GM12878 (cell line): ENCODE measurements at regions not wholly inside any gene's neighbourhood (a gene's known extent, or its start where the extent isn't known, plus 50 kb on each side); places are given as distances from the start of the nearest gene placed in this dataset.

Experiments used
- ATAC-seq: fragments of 200-7000 bp; cut with Tn5 transposase; 3 replicates; pipeline ENCODE4 v1.9.1; 2020; ENCODE audit warnings: mild to moderate bottlenecking, moderate library complexity
- BruUV-seq: library from RNA; stranded (reverse); fragments of 400-500 nt; replicated peaks from 2 replicates; lab custom pipeline; 2021; lab: Mats Ljungman, UMichigan
- CTCF ChIA-PET: fragments of 300-600 bp; sonication (Branson Sonifier 250); formaldehyde crosslinking; extraction: SDS; loops from one replicate; lab custom pipeline; 2021; ENCODE audit warnings: inconsistent platforms; lab: Yijun Ruan, JAX
- POLR2A ChIA-PET: fragments of 350-600 bp; formaldehyde crosslinking; extraction: SDS; loops from one replicate; lab custom pipeline; 2021; ENCODE audit warnings: inconsistent platforms; lab: Charles Lee
- RAD21 ChIA-PET: fragments of 300-600 bp; sonication (Branson Sonifier 250); formaldehyde crosslinking; loops from one replicate; lab custom pipeline; 2023; ENCODE audit warnings: antibody characterized with exemption; ENCODE audit not compliant: unreplicated experiment; lab: Charles Lee
- SMC1A ChIA-PET: fragments of 300-600 bp; sonication (Branson Sonifier 250); formaldehyde crosslinking; loops from one replicate; lab custom pipeline; 2023; ENCODE audit not compliant: unreplicated experiment, uncharacterized antibody; lab: Charles Lee
- DNase-seq: peaks from one replicate; pipeline ENCODE4 v3.0.0-alpha.2; 2011; ENCODE audit warnings: low read depth, low spot score
- FAIRE-seq: peaks from 3 replicates; lab custom pipeline; 2011; peaks lifted over from hg19 to GRCh38; lab: Jason Lieb, UNC
- H2AFZ ChIP-seq: 2 replicates; pipeline ENCODE4 v1.6.0; 2011; ENCODE audit warnings: low read depth, low read length, control low read depth; ENCODE audit not compliant: control insufficient read depth
- H3K27ac ChIP-seq: 2 replicates; pipeline ENCODE4 v1.5.1; 2011; ENCODE audit warnings: control low read depth; ENCODE audit not compliant: control insufficient read depth, insufficient read depth
- H3K27me3 ChIP-seq, 2 experiments: replicated peaks in 1 of 2; 2 replicates each; pipeline versions ENCODE4 v1.6.0 to v1.6.1; 2011; ENCODE audit warnings: low read length in 1 of 2; ENCODE audit not compliant: control insufficient read depth in 2 of 2, insufficient read depth in 2 of 2
- H3K36me3 ChIP-seq, 2 experiments: 2 replicates each; pipeline ENCODE4 v1.5.1; 2011; ENCODE audit warnings: low read length in 1 of 2; ENCODE audit not compliant: control insufficient read depth in 2 of 2, insufficient read depth in 2 of 2
- H3K4me1 ChIP-seq: 2 replicates; pipeline ENCODE4 v1.6.1; 2011; ENCODE audit warnings: mild to moderate bottlenecking, low read length, moderate library complexity, mixed read lengths; ENCODE audit not compliant: control insufficient read depth, insufficient read depth
- H3K4me2 ChIP-seq: 2 replicates; pipeline ENCODE4 v1.6.0; 2011; ENCODE audit warnings: control low read depth; ENCODE audit not compliant: control insufficient read depth, insufficient read depth
- H3K4me3 ChIP-seq: fragments of 200-600 bp; sonication (generic); 2 replicates; pipeline ENCODE4 v1.5.1; 2016
- H3K79me2 ChIP-seq: 2 replicates; pipeline ENCODE4 v1.6.0; 2011; ENCODE audit warnings: low read length; ENCODE audit not compliant: control insufficient read depth, insufficient read depth
- H3K9ac ChIP-seq: 2 replicates; pipeline ENCODE4 v1.8.0; 2011; ENCODE audit warnings: low read length, control low read depth, mixed read lengths; ENCODE audit not compliant: control insufficient read depth, insufficient read depth
- H3K9me3 ChIP-seq: replicated peaks from 3 replicates; pipeline ENCODE4 v1.5.1; 2011; ENCODE audit warnings: mild to moderate bottlenecking, low read length; ENCODE audit not compliant: control insufficient read depth, insufficient read depth
- H4K20me1 ChIP-seq: 2 replicates; pipeline ENCODE4 v1.6.0; 2011; ENCODE audit not compliant: control insufficient read depth, insufficient read depth
- FOS ChIP-seq: IDR thresholded peaks from 3 replicates; pipeline ENCODE4 v1.6.1; 2011; ENCODE audit warnings: borderline replicate concordance; ENCODE audit not compliant: insufficient read length; ENCODE audit errors: extremely low read depth
- HDGF ChIP-seq: fragments of 450-650 bp; IDR thresholded peaks from 2 replicates; pipeline ENCODE4 v1.6.1; 2016; ENCODE audit warnings: antibody characterized with exemption
- IKZF2 ChIP-seq, 2 experiments: fragments of 450-650 bp; IDR thresholded peaks; 2 replicates each; pipeline ENCODE4 v1.6.1; 2017; ENCODE audit warnings: mild to moderate bottlenecking in 2 of 2, moderate library complexity in 2 of 2
- LARP7 ChIP-seq: fragments of 450-650 bp; IDR thresholded peaks from 2 replicates; pipeline ENCODE4 v1.6.1; 2017; ENCODE audit warnings: mild to moderate bottlenecking
- NFYB ChIP-seq: IDR thresholded peaks from 2 replicates; pipeline ENCODE4 v1.6.1; 2011; ENCODE audit warnings: low read depth, mild to moderate bottlenecking, low read length, improper control_type of control experiment, moderate library complexity; ENCODE audit not compliant: insufficient read depth
- TBL1XR1 ChIP-seq: IDR thresholded peaks from 2 replicates; pipeline ENCODE4 v1.6.1; 2012; ENCODE audit warnings: low read depth, low read length, improper control_type of control experiment
- WGBS: methylation state at CpG from one replicate; pipeline ENCODE4 v1.1.6; 2016; ENCODE audit warnings: low lambda C conversion rate; ENCODE audit not compliant: insufficient replicate concordance, insufficient coverage; ENCODE audit errors: missing lambda C conversion rate; 5-methylcytosine and 5-hydroxymethylcytosine counted together
- in situ Hi-C: fragments of 300-500 bp; cut with MboI; formaldehyde crosslinking; loops from 9 replicates; pipeline ENCODE4 v1.14.3; 2018; ENCODE audit warnings: mixed read lengths
- intact Hi-C: fragments of 100-400 bp; cut with micrococcal nuclease; formaldehyde crosslinking; loops from one replicate; pipeline ENCODE4 v1.14.2; 2022; ENCODE audit not compliant: unreplicated experiment
- TF ChIP-seq, protein P1 (sequence below): fragments of 450-650 bp; IDR thresholded peaks from 2 replicates; pipeline ENCODE4 v1.6.1; 2016; ENCODE audit warnings: mild to moderate bottlenecking, moderate library complexity, borderline replicate concordance
- TF ChIP-seq, protein P2 (sequence below): fragments of 450-650 bp; IDR thresholded peaks from 2 replicates; pipeline ENCODE4 v1.6.1; 2017; ENCODE audit warnings: antibody characterized with exemption, mild to moderate bottlenecking, moderate library complexity
- TF ChIP-seq, protein P3 (sequence below): fragments of 450-650 bp; IDR thresholded peaks from 2 replicates; pipeline ENCODE4 v1.6.1; 2017; ENCODE audit warnings: mild to moderate bottlenecking, moderate library complexity

DNA sequence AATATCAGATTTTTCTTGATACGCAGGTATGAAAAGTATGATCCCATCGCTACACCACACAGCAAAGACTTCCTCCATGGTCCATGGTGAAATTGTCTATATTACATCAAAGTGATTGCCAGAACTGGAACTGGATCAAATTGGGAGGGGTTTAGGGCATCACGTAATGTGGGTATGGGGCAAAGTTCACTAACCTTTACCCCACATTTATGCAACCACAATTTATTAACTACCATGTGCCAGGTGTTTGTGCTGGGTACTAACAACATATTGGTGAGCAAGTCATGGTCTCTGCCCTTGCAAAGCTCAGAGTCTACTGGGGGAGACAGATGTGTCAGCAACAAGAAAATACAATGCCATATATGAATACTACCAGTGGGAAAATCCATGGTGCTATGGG, 258.9 kb downstream of the SUDS3 start:
- WGBS, result 26% methylated on average over 3 of the region's 3 CpGs
- in situ Hi-C loops, result no loop called here
- ChIA-PET POLR2A (no interaction called here), RAD21 (no interaction called here), SMC1A (no interaction called here), CTCF (no interaction called here)
- no peaks in the 10 kb centered on the region for H3K4me1 ChIP-seq
- intact Hi-C loops, result no loop called here
- no peak for DNase-seq
- no TSS peak for BruUV-seq
- H3K4me2 ChIP-seq, result no peak overlapping the region
- no peak for TF ChIP-seq FOS
- TF ChIP-seq, protein P1, sequence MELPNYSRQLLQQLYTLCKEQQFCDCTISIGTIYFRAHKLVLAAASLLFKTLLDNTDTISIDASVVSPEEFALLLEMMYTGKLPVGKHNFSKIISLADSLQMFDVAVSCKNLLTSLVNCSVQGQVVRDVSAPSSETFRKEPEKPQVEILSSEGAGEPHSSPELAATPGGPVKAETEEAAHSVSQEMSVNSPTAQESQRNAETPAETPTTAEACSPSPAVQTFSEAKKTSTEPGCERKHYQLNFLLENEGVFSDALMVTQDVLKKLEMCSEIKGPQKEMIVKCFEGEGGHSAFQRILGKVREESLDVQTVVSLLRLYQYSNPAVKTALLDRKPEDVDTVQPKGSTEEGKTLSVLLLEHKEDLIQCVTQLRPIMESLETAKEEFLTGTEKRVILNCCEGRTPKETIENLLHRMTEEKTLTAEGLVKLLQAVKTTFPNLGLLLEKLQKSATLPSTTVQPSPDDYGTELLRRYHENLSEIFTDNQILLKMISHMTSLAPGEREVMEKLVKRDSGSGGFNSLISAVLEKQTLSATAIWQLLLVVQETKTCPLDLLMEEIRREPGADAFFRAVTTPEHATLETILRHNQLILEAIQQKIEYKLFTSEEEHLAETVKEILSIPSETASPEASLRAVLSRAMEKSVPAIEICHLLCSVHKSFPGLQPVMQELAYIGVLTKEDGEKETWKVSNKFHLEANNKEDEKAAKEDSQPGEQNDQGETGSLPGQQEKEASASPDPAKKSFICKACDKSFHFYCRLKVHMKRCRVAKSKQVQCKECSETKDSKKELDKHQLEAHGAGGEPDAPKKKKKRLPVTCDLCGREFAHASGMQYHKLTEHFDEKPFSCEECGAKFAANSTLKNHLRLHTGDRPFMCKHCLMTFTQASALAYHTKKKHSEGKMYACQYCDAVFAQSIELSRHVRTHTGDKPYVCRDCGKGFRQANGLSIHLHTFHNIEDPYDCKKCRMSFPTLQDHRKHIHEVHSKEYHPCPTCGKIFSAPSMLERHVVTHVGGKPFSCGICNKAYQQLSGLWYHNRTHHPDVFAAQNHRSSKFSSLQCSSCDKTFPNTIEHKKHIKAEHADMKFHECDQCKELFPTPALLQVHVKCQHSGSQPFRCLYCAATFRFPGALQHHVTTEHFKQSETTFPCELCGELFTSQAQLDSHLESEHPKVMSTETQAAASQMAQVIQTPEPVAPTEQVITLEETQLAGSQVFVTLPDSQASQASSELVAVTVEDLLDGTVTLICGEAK, result no peak
- TF ChIP-seq LARP7, result no peak
- TF ChIP-seq, protein P2, sequence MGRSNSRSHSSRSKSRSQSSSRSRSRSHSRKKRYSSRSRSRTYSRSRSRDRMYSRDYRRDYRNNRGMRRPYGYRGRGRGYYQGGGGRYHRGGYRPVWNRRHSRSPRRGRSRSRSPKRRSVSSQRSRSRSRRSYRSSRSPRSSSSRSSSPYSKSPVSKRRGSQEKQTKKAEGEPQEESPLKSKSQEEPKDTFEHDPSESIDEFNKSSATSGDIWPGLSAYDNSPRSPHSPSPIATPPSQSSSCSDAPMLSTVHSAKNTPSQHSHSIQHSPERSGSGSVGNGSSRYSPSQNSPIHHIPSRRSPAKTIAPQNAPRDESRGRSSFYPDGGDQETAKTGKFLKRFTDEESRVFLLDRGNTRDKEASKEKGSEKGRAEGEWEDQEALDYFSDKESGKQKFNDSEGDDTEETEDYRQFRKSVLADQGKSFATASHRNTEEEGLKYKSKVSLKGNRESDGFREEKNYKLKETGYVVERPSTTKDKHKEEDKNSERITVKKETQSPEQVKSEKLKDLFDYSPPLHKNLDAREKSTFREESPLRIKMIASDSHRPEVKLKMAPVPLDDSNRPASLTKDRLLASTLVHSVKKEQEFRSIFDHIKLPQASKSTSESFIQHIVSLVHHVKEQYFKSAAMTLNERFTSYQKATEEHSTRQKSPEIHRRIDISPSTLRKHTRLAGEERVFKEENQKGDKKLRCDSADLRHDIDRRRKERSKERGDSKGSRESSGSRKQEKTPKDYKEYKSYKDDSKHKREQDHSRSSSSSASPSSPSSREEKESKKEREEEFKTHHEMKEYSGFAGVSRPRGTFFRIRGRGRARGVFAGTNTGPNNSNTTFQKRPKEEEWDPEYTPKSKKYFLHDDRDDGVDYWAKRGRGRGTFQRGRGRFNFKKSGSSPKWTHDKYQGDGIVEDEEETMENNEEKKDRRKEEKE, result no peak
- TF ChIP-seq TBL1XR1, result no peak
- TF ChIP-seq HDGF, result no peak
- no peak for TF ChIP-seq IKZF2 (IDR thresholded peaks at IDR 0.05)
- TF ChIP-seq, protein P3, sequence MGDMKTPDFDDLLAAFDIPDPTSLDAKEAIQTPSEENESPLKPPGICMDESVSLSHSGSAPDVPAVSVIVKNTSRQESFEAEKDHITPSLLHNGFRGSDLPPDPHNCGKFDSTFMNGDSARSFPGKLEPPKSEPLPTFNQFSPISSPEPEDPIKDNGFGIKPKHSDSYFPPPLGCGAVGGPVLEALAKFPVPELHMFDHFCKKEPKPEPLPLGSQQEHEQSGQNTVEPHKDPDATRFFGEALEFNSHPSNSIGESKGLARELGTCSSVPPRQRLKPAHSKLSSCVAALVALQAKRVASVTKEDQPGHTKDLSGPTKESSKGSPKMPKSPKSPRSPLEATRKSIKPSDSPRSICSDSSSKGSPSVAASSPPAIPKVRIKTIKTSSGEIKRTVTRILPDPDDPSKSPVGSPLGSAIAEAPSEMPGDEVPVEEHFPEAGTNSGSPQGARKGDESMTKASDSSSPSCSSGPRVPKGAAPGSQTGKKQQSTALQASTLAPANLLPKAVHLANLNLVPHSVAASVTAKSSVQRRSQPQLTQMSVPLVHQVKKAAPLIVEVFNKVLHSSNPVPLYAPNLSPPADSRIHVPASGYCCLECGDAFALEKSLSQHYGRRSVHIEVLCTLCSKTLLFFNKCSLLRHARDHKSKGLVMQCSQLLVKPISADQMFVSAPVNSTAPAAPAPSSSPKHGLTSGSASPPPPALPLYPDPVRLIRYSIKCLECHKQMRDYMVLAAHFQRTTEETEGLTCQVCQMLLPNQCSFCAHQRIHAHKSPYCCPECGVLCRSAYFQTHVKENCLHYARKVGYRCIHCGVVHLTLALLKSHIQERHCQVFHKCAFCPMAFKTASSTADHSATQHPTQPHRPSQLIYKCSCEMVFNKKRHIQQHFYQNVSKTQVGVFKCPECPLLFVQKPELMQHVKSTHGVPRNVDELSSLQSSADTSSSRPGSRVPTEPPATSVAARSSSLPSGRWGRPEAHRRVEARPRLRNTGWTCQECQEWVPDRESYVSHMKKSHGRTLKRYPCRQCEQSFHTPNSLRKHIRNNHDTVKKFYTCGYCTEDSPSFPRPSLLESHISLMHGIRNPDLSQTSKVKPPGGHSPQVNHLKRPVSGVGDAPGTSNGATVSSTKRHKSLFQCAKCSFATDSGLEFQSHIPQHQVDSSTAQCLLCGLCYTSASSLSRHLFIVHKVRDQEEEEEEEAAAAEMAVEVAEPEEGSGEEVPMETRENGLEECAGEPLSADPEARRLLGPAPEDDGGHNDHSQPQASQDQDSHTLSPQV, result no peak
- TF ChIP-seq NFYB, result no peak
- no peak overlapping the region for H3K27ac ChIP-seq
- H3K27me3 ChIP-seq, result no peaks in the 10 kb centered on the region
- no peak overlapping the region for H3K9ac ChIP-seq
- no peak overlapping the region for H2AFZ ChIP-seq
- no peak for FAIRE-seq
- H3K4me3 ChIP-seq, result no peak overlapping the region
- ATAC-seq, result no peak
- H3K9me3 ChIP-seq, result no peaks in the 10 kb centered on the region
- H3K79me2 ChIP-seq, result no peaks in the 10 kb centered on the region
- no peaks in the 10 kb centered on the region for H4K20me1 ChIP-seq
- H3K36me3 ChIP-seq, result no peaks in the 10 kb centered on the region
